Activated CD4-positive, alpha-beta memory T cell treated with anti-CD3 and anti-CD28 coated beads, Interleukin-2, amount 10 ng/mL, durations not matched to agents 7 days and 5 days (primary cell): ENCODE measurements at regions not wholly inside any gene's neighbourhood (a gene's known extent, or its start where the extent isn't known, plus 50 kb on each side); places are given as distances from the start of the nearest gene placed in this dataset.

Experiments used
- CTCF ChIA-PET: fragments of 350-600 bp; sonication (Branson Sonifier 250); formaldehyde crosslinking; loops from one replicate; lab custom pipeline; 2021; ENCODE audit warnings: antibody characterized with exemption, inconsistent platforms; lab: Charles Lee
- POLR2A ChIA-PET: fragments of 350-600 bp; sonication (Branson Sonifier 250); formaldehyde crosslinking; loops from one replicate; lab custom pipeline; 2021; ENCODE audit warnings: antibody characterized with exemption; lab: Charles Lee
- DNase-seq: peaks from one replicate; pipeline ENCODE4 v3.0.0-alpha.2; 2020
- H3K27ac Mint-ChIP-seq: one replicate; pipeline ENCODE4 v1.8.0; 2021; ENCODE audit warnings: mild to moderate bottlenecking, mixed read lengths
- H3K27me3 Mint-ChIP-seq: one replicate; pipeline ENCODE4 v1.8.0; 2021; ENCODE audit warnings: mixed read lengths
- H3K36me3 Mint-ChIP-seq: one replicate; pipeline ENCODE4 v1.8.0; 2021; ENCODE audit warnings: low read depth, mixed read lengths
- H3K4me1 Mint-ChIP-seq: one replicate; pipeline ENCODE4 v1.8.0; 2021; ENCODE audit warnings: mixed read lengths
- H3K4me3 Mint-ChIP-seq: one replicate; pipeline ENCODE4 v1.8.0; 2021; ENCODE audit warnings: mild to moderate bottlenecking, mixed read lengths
- H3K9me3 Mint-ChIP-seq: one replicate; pipeline ENCODE4 v1.8.0; 2021; ENCODE audit warnings: mixed read lengths

DNA sequence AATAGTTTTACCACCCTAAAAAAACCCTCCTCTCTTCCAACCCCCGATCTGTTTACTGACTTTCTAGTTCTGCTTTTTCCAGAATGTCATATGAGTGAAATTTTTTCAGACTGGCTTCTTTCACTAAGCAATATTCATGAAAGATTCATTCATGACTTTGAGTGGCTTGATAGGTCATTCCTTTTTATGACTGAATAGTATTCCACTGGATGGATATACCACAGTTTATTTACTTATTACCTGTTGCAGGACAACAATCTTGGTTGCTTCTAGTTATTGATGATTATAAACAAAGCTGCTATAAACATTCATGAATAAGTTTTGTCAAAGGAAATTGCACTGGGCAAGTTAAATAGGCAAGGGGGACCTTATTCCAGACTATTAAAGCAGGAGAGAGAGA is 264.2 kb downstream of the UTP18 start:
- DNase-seq, result no peak
- Mint-ChIP-seq H3K4me3 (no peak overlapping the region), H3K9me3 (no peaks in the 10 kb centered on the region), H3K27ac (no peak overlapping the region), H3K36me3 (no peaks in the 10 kb centered on the region), H3K27me3 (peaks cover 34% of the 10 kb centered on the region), H3K4me1 (no peaks in the 10 kb centered on the region)
- ChIA-PET POLR2A (no interaction called here), CTCF (interaction anchor here (0.9 kb wide), 1 partner anchor 37 kb away, joined by 3 read pairs; no protein-coding TSS in a partner anchor)

DNA sequence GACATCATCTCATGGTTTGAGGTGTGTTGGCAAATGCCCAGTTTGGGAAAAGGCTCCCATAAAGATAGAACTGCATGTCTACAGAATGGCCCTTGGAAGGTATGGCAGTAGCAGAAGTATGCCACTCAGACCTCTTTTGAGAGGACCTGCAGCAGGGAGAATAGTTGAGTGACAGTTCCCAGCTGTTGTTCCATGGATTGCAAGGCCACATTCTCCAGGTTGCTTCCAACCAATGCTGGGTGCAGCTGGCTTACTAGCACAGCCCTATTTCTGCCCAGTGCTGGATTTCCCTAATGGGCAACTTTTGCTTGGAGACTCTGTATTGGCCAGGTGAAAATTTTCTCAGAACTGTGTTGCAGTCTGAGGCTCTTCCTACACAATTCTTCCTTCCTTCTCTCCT is 266.2 kb downstream of the UTP18 start:
- CTCF ChIA-PET, result no interaction called here
- Mint-ChIP-seq H3K27me3 (peaks cover 35% of the 10 kb centered on the region), H3K36me3 (no peaks in the 10 kb centered on the region)

DNA sequence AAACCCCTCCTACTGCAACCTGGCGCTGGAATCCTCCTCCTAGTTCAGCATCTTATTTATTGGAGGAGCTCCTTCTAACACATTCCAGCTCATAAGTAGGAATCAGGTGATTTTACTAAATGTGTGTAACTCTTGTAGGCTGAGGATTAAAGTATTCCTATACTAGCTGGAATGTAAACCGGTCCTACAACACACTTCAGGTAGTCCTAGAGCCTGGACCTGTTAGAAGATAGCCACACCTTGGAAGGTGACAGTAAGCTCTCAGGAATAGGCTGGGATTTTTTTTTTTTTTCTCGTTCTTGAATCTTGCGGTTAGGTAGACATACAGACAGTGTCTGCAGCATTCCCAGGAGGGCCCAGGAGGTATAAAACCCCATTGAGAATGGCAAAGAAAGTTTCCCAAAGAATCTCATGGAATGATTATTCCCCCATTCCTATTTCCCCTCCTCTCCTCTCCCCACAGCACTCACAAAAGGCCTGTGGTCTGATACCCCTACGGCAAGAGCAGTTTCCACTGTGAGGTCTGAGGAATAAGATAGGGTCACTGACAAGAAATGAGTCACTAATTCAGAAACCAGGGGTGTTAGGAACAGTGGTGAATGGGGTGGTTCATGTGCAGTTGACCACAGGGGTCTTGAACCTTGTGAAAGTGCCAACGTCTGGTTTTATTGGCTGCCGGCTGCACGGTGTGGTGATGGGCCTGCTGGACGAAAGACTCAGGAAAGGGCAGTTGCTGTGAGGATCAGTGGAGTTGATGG is 267.1 kb downstream of the UTP18 start:
- peaks cover 35% of the 10 kb centered on the region for H3K27me3 Mint-ChIP-seq
- no peaks in the 10 kb centered on the region for H3K9me3 Mint-ChIP-seq
- CTCF ChIA-PET, result no interaction called here
- H3K36me3 Mint-ChIP-seq, result no peaks in the 10 kb centered on the region
- H3K27ac Mint-ChIP-seq, result no peak overlapping the region
- POLR2A ChIA-PET, result no interaction called here
- H3K4me1 Mint-ChIP-seq, result no peaks in the 10 kb centered on the region
- H3K4me3 Mint-ChIP-seq, result no peak overlapping the region
- DNase-seq, result no peak

More for the DNA sequence above, 266.2 kb downstream of the UTP18 start:
- no peak for DNase-seq
- no peaks in the 10 kb centered on the region for H3K9me3 Mint-ChIP-seq
- no peak overlapping the region for H3K4me3 Mint-ChIP-seq
- POLR2A ChIA-PET, result no interaction called here
- H3K27ac Mint-ChIP-seq, result no peak overlapping the region
- no peaks in the 10 kb centered on the region for H3K4me1 Mint-ChIP-seq

- Mint-ChIP-seq H3K4me1 (no peaks in the 10 kb centered on the region), H3K4me3 (no peak overlapping the region), H3K36me3 (no peaks in the 10 kb centered on the region), H3K9me3 (no peaks in the 10 kb centered on the region), H3K27me3 (peaks cover 35% of the 10 kb centered on the region), H3K27ac (no peak overlapping the region)
- ChIA-PET CTCF (no interaction called here), POLR2A (no interaction called here)
- DNase-seq, result no peak
These were observed 267.8 kb downstream of the UTP18 start for GRCh38 chr17:51528111-51528510.

- H3K4me3 Mint-ChIP-seq, result no peak overlapping the region
These were observed 272.9 kb downstream of the UTP18 start for GRCh38 chr17:51533219-51533618.

GRCh38 chr17:51533821-51534220 is 273.5 kb downstream of the UTP18 start:
- DNase-seq, result no peak
- Mint-ChIP-seq H3K9me3 (no peaks in the 10 kb centered on the region), H3K27me3 (peaks cover 13% of the 10 kb centered on the region), H3K36me3 (no peaks in the 10 kb centered on the region), H3K4me3 (no peak overlapping the region), H3K27ac (no peak overlapping the region), H3K4me1 (no peaks in the 10 kb centered on the region)
- POLR2A ChIA-PET, result no interaction called here
- CTCF ChIA-PET, result no interaction called here

More at GRCh38 chr17:51533219-51533618, 272.9 kb downstream of the UTP18 start:
- peaks cover 13% of the 10 kb centered on the region for H3K27me3 Mint-ChIP-seq
- H3K9me3 Mint-ChIP-seq, result no peaks in the 10 kb centered on the region
- no peaks in the 10 kb centered on the region for H3K4me1 Mint-ChIP-seq
- ChIA-PET CTCF (no interaction called here), POLR2A (no interaction called here)
- no peaks in the 10 kb centered on the region for H3K36me3 Mint-ChIP-seq
- no peak overlapping the region for H3K27ac Mint-ChIP-seq
- DNase-seq, result no peak

DNA sequence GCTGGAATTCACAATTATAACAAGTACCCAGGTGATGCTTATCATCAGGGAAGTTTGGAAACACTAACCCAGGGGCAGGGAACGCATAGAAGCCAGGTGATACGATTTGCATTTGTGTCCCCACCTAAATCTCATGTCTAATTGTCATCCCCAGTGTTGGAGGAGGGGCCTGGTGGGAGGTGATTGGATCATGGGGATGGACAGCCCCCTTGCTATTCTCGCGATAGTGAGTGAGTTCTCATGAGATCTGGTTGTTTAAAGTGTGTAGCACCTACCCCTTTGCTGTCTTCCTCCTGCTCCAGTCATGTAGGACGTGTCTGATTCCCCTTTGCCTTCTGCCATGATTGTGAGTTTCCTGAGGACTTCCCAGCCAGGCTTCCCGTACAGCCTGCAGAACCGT is 276.3 kb downstream of the UTP18 start:
- no peak overlapping the region for H3K27ac Mint-ChIP-seq
- DNase-seq, result no peak
- H3K4me3 Mint-ChIP-seq, result no peak overlapping the region
- ChIA-PET POLR2A (no interaction called here), CTCF (no interaction called here)
- H3K36me3 Mint-ChIP-seq, result no peaks in the 10 kb centered on the region
- H3K9me3 Mint-ChIP-seq, result no peaks in the 10 kb centered on the region
- peaks cover 13% of the 10 kb centered on the region for H3K4me1 Mint-ChIP-seq
- H3K27me3 Mint-ChIP-seq, result peaks cover 3% of the 10 kb centered on the region

GRCh38 chr17:51537996-51538550 is 277.7 kb downstream of the UTP18 start:
- Mint-ChIP-seq H3K9me3 (no peaks in the 10 kb centered on the region), H3K4me1 (peaks cover 13% of the 10 kb centered on the region), H3K4me3 (no peak overlapping the region), H3K27ac (no peak overlapping the region), H3K27me3 (peaks cover 3% of the 10 kb centered on the region), H3K36me3 (no peaks in the 10 kb centered on the region)
- POLR2A ChIA-PET, result no interaction called here
- CTCF ChIA-PET, result interaction anchor here (1.0 kb wide), 1 partner anchor 166 kb away, joined by 3 read pairs; no protein-coding TSS in a partner anchor
- no peak for DNase-seq

DNA sequence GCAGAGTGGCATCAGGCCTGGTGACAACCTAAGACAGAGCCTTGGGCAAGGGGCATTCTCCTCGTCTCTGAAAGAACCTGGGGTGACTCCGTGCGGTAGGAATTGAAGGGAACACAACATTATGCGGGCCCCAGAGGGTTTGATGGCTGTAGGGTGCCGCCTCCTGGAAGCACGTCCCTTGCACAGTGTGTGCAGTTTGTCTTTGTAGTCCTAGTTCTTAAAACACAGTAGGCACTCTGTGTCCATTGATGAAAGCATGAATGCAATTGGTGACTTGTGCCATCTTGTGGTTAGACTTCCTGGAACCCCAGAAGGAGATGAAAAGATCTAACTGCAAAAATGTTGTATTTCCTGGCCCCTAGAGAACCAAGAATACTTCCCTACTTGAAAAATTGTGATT is 279.8 kb downstream of the UTP18 start:
- no peaks in the 10 kb centered on the region for H3K36me3 Mint-ChIP-seq
- no peak overlapping the region for H3K4me3 Mint-ChIP-seq
- peaks cover 3% of the 10 kb centered on the region for H3K27me3 Mint-ChIP-seq
- no peak for DNase-seq
- POLR2A ChIA-PET, result no interaction called here
- peaks cover 13% of the 10 kb centered on the region for H3K4me1 Mint-ChIP-seq
- H3K9me3 Mint-ChIP-seq, result no peaks in the 10 kb centered on the region
- CTCF ChIA-PET, result interaction anchor here (1.3 kb wide), 1 partner anchor 168 kb away, joined by 7 read pairs; no protein-coding TSS in a partner anchor
- H3K27ac Mint-ChIP-seq, result no peak overlapping the region

- Mint-ChIP-seq H3K27ac (no peak overlapping the region), H3K36me3 (no peaks in the 10 kb centered on the region), H3K4me3 (no peak overlapping the region), H3K4me1 (peaks cover 13% of the 10 kb centered on the region), H3K9me3 (no peaks in the 10 kb centered on the region), H3K27me3 (peaks cover 3% of the 10 kb centered on the region)
- no peak for DNase-seq
- ChIA-PET CTCF (no interaction called here), POLR2A (no interaction called here)
These were observed 280.9 kb downstream of the UTP18 start for GRCh38 chr17:51541215-51541614.

DNA sequence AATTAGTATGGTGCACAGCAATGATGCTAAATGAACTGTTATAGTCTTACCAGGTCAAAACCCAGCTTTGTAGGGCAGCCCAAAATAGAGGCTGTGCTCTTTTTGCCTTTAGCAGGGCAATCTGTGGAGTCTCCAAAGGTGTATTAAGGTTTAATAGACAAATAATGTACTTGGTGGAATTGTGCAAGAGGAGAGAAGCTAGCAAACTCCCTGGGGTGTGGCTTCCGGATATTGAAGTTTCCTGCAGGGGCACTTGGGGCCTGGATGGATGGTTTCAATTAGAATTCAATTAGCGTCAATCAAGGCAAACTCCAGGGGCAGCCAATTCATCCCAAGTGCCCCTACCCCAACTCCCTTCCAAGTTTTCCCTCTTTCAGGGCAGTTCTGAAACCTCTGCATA is 285.8 kb downstream of the UTP18 start:
- H3K4me3 Mint-ChIP-seq, result no peak overlapping the region
- H3K27me3 Mint-ChIP-seq, result no peaks in the 10 kb centered on the region
- H3K27ac Mint-ChIP-seq, result no peak overlapping the region
- H3K4me1 Mint-ChIP-seq, result peaks cover 1% of the 10 kb centered on the region
- CTCF ChIA-PET, result no interaction called here
- no peaks in the 10 kb centered on the region for H3K9me3 Mint-ChIP-seq
- POLR2A ChIA-PET, result no interaction called here
- no peaks in the 10 kb centered on the region for H3K36me3 Mint-ChIP-seq
- no peak for DNase-seq

DNA sequence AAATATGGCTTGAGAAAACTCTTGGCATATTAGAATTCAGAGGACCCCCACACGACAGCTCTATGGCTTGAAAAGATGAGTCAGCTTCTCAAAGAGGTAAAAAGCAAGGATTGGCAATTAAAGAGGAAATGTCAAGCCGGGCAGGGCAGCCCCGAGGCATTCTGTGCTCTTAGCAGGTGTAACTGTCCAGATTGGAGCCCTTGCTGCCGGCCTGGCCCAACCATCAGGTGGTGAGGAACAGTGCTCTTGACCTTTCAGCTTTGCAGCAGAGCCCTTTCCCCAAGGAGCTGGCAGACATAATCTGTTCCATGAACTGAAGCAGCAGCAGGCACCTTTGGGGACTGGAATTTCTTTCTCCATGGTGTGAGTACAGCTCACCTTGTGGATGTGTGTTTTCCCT is 287.8 kb downstream of the UTP18 start:
- Mint-ChIP-seq H3K4me3 (no peak overlapping the region), H3K27ac (no peak overlapping the region), H3K4me1 (no peaks in the 10 kb centered on the region), H3K36me3 (no peaks in the 10 kb centered on the region), H3K9me3 (no peaks in the 10 kb centered on the region), H3K27me3 (peaks cover 4% of the 10 kb centered on the region)
- ChIA-PET CTCF (no interaction called here), POLR2A (no interaction called here)
- no peak for DNase-seq

- ChIA-PET POLR2A (no interaction called here), CTCF (interaction anchor here (0.6 kb wide), 1 partner anchor 94 kb away, joined by 4 read pairs; no protein-coding TSS in a partner anchor)
- no peak overlapping the region for H3K27ac Mint-ChIP-seq
- H3K4me3 Mint-ChIP-seq, result no peak overlapping the region
- no peaks in the 10 kb centered on the region for H3K9me3 Mint-ChIP-seq
- no peak for DNase-seq
- H3K4me1 Mint-ChIP-seq, result no peaks in the 10 kb centered on the region
- H3K36me3 Mint-ChIP-seq, result no peaks in the 10 kb centered on the region
- peaks cover 19% of the 10 kb centered on the region for H3K27me3 Mint-ChIP-seq
These were observed 294.8 kb downstream of the UTP18 start for GRCh38 chr17:51555153-51555552.

DNA sequence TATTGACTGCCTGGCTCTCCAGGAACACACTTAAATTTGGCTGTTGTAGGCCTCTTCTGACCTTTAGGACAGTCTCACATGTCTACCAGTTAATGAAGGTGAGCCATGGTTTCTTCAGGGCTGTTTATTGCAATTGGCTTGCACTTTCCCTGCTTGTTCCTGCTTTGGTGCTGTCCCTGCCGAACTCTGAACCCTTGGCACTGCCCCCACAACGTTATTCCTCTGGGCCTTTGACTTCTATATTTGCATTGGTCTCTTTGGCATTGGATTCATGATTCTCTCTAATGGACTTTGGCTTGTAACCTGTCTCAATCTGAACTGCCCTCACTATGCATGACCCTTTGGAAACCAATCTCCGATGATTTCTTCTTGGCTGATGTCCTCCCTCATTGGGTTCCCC is 299.4 kb downstream of the UTP18 start:
- no peak for DNase-seq
- POLR2A ChIA-PET, result no interaction called here
- CTCF ChIA-PET, result no interaction called here
- Mint-ChIP-seq H3K4me1 (no peaks in the 10 kb centered on the region), H3K27ac (no peak overlapping the region), H3K27me3 (peaks cover 25% of the 10 kb centered on the region), H3K36me3 (no peaks in the 10 kb centered on the region), H3K4me3 (no peak overlapping the region), H3K9me3 (no peaks in the 10 kb centered on the region)
